GM19035 (cell line): ENCODE measurements at regions not wholly inside any gene's neighbourhood (a gene's known extent, or its start where the extent isn't known, plus 50 kb on each side); places are given as distances from the start of the nearest gene placed in this dataset.

Experiments used
- ATAC-seq: cut with Tn5 transposase; IDR thresholded peaks from one replicate; pipeline ENCODE4 v1.9.1; 2021; ENCODE audit not compliant: unreplicated experiment

GRCh38 chr7:130989101-130989795 is 255.2 kb upstream of the KLF14 start:
- no peak for ATAC-seq

GRCh38 chr7:130990178-130990832 is 256.3 kb upstream of the KLF14 start:
- ATAC-seq: no peak

GRCh38 chr7:130993671-130994365 is 259.8 kb upstream of the KLF14 start:
- ATAC-seq: no peak

DNA sequence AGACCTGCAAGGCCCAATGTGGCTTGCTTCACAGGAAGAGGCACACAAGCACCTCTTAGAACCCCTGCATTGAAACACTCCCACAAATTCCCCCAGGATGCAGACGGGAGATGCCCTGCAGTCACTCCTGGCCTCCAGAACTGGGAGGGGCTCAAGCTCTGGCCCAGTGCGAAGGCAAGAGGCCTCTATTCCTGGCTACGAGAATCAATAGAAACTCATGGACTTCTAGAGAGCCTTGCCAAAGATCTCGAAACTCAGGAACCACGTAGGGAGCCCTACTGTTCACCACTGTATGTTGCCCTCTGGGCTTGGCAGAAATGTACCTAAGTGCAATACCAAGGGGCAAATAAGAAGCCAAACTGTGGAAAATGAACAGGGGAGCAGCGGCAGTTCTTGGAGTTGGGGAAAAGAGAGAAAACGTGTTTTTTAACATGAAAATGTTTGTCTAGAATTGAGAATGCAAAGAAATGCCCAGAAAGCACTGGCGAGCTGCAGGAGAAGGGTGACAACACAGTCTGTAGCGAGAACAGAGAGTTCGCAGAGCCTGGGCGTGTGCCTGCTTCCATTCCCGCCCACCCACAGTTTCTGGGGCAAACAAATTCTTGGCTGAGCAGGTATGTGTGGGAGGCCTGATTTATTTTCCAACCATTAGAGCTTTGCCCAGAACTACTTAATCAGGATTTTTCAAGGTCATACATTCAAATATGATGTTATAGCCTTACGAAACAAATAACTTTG is 260.5 kb upstream of the KLF14 start:
- ATAC-seq: no peak

DNA sequence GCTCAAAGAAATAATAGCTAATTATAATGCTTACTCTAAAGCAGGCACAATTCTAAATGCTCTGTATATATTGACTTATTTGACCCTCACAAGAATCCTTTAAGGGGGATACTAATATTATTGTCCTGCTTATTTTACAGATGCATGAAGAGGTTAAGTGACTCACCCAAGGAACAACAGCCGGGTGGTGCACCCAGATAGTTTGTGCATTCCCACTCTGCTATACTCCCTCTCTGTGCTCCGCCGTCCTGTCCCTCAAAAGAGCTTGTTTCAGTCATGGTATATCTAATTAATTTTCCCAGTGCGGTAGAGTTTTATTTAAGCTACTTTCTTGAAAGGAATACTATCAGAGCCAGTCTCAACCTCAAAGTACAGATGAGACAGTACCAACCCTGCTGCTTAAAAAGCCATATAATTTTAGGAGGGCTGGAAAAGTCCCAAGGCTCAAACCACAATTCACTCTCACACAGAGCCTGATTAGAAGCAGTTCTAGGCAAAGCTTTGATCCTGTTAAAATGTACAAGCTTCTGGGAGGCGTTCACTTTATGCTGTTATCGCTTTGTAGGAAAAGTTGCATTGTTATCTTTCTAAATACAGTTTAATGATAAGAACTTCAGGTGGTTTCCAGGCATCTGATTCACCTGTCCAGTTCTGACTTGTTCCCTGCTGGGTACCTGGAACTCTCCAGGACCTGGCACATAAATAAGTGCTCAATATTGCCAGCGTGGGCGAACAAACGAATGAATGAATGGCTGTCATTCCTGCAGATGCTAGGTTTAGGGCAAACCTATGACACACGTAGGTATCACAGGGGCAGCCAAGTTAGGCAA is 261.5 kb upstream of the KLF14 start:
- no peak for ATAC-seq

GRCh38 chr7:130996205-130996832 is 262.3 kb upstream of the KLF14 start:
- no peak for ATAC-seq

DNA sequence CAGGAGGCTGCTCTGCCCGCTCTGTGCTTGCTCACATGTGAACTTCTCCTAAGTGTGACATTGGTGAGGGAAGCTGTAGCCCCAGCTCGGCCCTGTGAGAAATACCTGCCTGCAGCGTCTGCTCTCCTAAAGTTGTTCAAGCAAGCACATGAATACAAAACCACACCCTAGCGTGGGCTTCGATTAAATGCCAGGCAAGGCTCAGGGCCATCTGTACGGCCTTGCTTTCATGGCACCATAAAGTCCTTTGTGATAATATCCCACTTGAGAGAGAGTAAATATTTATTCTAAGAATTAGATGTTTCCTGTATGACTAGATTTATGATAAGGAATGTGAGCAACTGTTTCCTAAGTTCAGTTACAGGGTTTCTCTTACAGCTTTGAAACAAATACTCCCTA is 262.8 kb upstream of the KLF14 start:
- no peak for ATAC-seq

- ATAC-seq: no peak
These were observed 265.1 kb upstream of the KLF14 start for GRCh38 chr7:130998993-130999602.

DNA sequence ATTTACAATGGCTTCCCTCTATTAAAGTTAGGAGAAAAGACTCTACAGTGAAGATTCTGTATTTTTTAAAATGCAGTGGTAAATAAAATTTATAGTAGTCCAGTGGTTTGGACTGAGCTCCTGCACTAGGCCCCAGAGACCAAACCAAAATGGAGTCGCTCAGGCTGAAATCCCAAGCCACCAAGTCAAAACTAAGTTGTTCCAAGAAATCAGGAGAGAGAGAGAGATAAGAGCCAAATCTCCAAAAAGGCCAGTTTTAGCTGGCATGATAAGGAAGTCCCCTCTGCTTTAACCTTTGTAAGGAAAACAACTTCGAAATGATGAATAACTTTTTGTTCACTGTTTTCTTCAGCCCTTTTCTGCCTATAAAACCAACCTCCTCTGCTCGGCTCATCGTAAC is 265.9 kb upstream of the KLF14 start:
- no peak for ATAC-seq

DNA sequence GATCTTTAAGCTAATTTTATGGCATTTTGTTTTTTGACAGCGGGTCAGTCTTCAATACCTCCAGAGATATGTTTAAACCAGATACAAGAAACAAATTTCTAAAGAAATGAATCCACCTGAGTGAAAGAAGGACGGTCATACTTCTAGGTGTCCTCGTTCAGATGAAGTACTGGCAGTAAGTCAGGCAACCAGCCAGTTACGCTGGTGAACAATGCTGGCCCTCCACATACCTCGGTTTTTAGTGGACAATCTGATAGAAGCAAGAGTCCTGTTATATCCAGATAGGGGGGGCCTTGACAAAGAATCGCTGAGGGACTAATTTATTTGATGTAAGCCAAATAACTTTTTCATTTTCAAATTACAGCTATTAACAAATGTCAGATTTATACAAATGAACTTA is 266.4 kb upstream of the KLF14 start:
- ATAC-seq: no peak

- no peak for ATAC-seq
These were observed 266.9 kb upstream of the KLF14 start for GRCh38 chr7:131000873-131001272.

DNA sequence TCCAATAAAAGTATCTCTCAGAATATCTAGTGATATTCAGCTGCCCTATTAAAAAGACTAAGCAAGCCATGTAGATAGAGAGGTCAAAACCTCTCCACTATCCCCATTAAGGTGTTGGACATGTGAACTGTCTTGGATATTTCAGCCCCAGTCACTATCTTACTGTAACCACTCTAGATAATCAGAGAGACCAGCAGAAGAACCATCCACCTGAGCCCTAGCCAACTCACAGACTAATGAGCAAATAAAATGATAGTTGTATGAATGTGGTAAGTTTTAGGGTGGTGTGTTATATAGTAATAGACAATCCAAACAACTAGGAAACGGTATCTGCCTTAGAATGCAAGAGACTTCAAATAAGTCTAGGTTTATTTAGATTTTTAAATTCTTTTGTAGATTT is 268.6 kb upstream of the KLF14 start:
- ATAC-seq: no peak

DNA sequence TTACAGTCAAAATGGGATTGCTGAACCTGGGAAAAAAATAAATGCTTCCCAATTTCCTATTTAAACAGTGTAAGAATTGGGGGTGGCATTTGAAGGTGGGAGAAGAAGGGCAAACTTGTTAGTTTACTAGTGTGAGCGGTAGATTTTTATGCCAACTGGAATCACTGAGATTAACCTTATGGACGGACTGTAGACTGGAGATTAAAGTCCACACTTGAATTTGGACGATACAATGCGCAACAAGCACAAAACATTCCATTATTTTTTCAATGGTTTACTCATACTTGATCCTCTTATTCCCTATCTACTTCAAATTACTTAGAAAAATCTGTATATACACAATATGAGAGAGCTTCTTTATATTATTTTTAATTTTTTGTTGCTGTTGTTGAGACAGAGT is 269.6 kb upstream of the KLF14 start:
- ATAC-seq: no peak

GRCh38 chr7:131004371-131004770 is 270.4 kb upstream of the KLF14 start:
- ATAC-seq: no peak

DNA sequence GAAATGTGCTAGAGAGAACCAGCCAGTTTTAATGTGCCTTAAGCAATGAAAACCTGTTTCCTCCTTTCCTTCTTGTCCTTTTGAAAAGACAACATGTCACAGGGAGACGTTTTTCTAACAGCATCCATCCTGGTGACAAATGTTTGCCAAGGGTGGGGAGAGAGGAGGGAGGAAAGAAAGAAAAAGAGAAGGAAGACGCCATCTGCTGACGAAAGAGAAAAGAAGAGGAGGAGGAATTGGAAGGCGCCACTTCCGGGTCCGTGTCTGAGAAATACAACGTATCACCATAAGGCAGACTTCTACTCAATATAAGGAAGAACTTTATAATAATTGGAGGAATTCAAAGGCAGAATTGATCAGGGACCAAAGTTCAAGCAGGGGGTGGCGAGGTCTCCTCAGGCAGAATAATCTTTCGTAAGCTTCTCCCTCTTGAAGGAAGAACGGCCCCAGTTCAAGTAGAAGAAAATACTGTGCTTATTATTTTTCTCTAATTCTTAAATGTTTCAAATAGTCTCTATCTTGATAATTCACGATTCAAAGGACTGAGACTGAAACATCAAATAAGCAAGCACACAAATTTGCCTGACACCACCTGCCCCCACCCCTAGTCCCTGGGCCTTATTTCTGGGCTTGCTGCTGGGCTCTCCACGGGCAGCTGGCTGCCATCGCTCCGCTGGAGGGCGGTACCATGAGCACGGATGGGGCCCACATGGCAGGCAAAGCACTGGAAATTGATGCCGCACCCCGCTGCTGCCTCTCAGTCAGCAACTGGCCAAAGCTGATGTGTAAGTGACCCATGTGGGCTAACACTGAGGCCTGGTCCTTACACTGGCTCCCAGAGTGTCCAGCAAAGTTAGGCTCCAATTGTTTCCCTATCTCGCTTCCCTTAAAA is 273.7 kb upstream of the KLF14 start:
- ATAC-seq: peak; percentile 51

DNA sequence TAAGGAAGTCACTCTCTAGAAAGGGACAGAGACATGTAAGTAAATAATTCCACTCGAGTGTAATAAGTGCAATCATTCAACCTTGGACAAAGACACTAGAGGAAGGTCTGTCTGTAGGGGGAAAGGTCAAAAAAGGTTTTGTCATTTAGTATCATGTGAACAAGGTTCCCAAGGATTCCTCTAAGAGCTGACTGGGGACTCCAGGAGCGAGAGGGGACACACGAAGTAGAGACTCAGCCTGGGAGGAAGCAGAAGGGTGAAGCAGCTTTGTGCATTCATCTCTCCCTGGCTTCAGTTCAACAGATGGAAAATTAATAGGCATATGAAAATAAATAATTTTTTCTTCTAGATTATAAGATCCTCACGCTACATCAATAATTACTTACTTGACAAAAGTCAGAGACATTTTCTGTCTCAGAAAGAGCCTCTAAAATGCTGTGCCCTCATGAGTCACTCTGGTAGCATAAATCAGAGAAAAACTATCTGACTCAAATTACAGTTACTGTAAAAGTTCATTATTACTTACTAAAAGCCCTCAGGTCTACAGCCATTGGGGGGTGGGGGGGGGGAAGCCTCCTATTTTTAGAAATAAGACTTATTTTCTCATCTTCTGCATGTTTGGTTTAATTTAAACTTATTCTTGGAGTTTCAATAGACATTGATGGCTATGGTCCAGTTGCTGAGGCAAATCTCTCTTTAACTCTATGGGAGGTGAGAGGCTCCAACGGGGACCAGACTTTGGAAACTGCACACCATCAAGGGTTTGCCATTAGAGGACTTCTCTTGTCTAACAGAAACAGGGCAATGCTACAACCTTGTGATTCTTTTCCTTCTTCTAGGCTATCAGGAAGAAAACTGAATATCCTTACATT is 275.1 kb upstream of the KLF14 start:
- no peak for ATAC-seq

- no peak for ATAC-seq
These were observed 276.2 kb upstream of the KLF14 start for GRCh38 chr7:131010029-131010716.
